GM23248 (cell line): ENCODE measurements at regions not wholly inside any gene's neighbourhood (a gene's known extent, or its start where the extent isn't known, plus 50 kb on each side); places are given as distances from the start of the nearest gene placed in this dataset.

ENCODE experiments used
- DNase-seq: peaks from one replicate; pipeline ENCODE4 v3.0.0-alpha.2; 2015
- H2AFZ ChIP-seq: fragments of 200-600 bp; sonication (generic); 2 replicates; pipeline ENCODE4 v1.6.1; 2016; ENCODE audit warnings: antibody characterized with exemption
- H3F3A ChIP-seq: fragments of 200-600 bp; sonication (generic); 2 replicates; pipeline ENCODE4 v1.6.1; 2016; ENCODE audit warnings: mild to moderate bottlenecking, antibody characterized with exemption, mixed run types; ENCODE audit not compliant: insufficient read depth
- H3K27ac ChIP-seq: fragments of 200-600 bp; sonication (generic); 2 replicates; pipeline ENCODE4 v1.5.1; 2016; ENCODE audit warnings: mild to moderate bottlenecking
- H3K27me3 ChIP-seq: fragments of 200-600 bp; sonication (generic); replicated peaks from 2 replicates; pipeline ENCODE4 v1.6.1; 2016; ENCODE audit warnings: mild to moderate bottlenecking; ENCODE audit not compliant: insufficient read depth
- H3K36me3 ChIP-seq: fragments of 200-600 bp; sonication (generic); 2 replicates; pipeline ENCODE4 v1.6.1; 2016; ENCODE audit warnings: low read depth, mild to moderate bottlenecking
- H3K4me1 ChIP-seq: fragments of 200-600 bp; sonication (generic); 2 replicates; pipeline ENCODE4 v1.6.1; 2016; ENCODE audit warnings: mild to moderate bottlenecking; ENCODE audit not compliant: insufficient read depth
- H3K4me2 ChIP-seq: fragments of 200-600 bp; sonication (generic); one replicate; pipeline ENCODE4 v1.6.1; 2016; ENCODE audit warnings: mild to moderate bottlenecking; ENCODE audit not compliant: unreplicated experiment
- H3K4me3 ChIP-seq: fragments of 200-600 bp; sonication (generic); 2 replicates; pipeline ENCODE4 v1.5.1; 2016; ENCODE audit warnings: mild to moderate bottlenecking
- H3K79me2 ChIP-seq: fragments of 200-600 bp; sonication (generic); 2 replicates; pipeline ENCODE4 v1.6.1; 2016; ENCODE audit warnings: mild to moderate bottlenecking; ENCODE audit not compliant: insufficient read depth
- H3K9ac ChIP-seq: fragments of 200-600 bp; sonication (generic); 2 replicates; pipeline ENCODE4 v1.6.1; 2016; ENCODE audit warnings: mild to moderate bottlenecking
- H3K9me2 ChIP-seq: fragments of 200-600 bp; sonication (generic); 2 replicates; pipeline ENCODE4 v1.6.1; 2016; ENCODE audit warnings: mixed run types, mild to moderate bottlenecking, moderate library complexity; ENCODE audit not compliant: insufficient read depth
- H3K9me3 ChIP-seq: fragments of 200-600 bp; sonication (generic); one replicate; pipeline ENCODE4 v1.6.1; 2017; ENCODE audit warnings: low read depth
- H4K20me1 ChIP-seq: fragments of 200-600 bp; sonication (generic); 2 replicates; pipeline ENCODE4 v1.6.0; 2016; ENCODE audit not compliant: insufficient read depth
- EZH2 ChIP-seq: fragments of 200-600 bp; sonication (generic); IDR thresholded peaks from 2 replicates; pipeline ENCODE4 v1.6.1; 2018; ENCODE audit warnings: antibody characterized with exemption, mild to moderate bottlenecking; ENCODE audit not compliant: insufficient read depth, poor library complexity, severe bottlenecking
- EZH2phosphoT487 ChIP-seq: fragments of 200-600 bp; sonication (generic); IDR thresholded peaks from 2 replicates; pipeline ENCODE4 v1.6.1; 2018; ENCODE audit warnings: antibody characterized with exemption, moderate library complexity, mild to moderate bottlenecking, low read depth; ENCODE audit not compliant: insufficient read depth
- WGBS, 2 experiments: methylation state at CpG; one replicate each; pipeline ENCODE4 v1.1.6; 2015 to 2017; ENCODE audit warnings: low lambda C conversion rate in 2 of 2, low coverage in 1 of 2; ENCODE audit errors: missing lambda C conversion rate in 2 of 2; 5-methylcytosine and 5-hydroxymethylcytosine counted together
- in situ Hi-C: fragments of 300-500 bp; cut with MboI; formaldehyde crosslinking; loops from 2 replicates; pipeline ENCODE4 v1.15.0; 2020

GRCh38 chr10:78873413-78873812 lies 195.4 kb upstream of the ZMIZ1 start:
- no peaks in the 10 kb centered on the region for H3K9me2 ChIP-seq
- no peaks in the 10 kb centered on the region for H3K36me3 ChIP-seq

GRCh38 chr10:78875331-78875877 lies 193.4 kb upstream of the ZMIZ1 start:
- Histone ChIP-seq H3F3A (no peaks in the 10 kb centered on the region), H3K27ac (no peak overlapping the region), H3K36me3 (no peaks in the 10 kb centered on the region), H3K4me1 (no peaks in the 10 kb centered on the region), H2AFZ (no peak overlapping the region), H3K4me3 (no peak overlapping the region), H3K79me2 (no peaks in the 10 kb centered on the region), H3K9me2 (no peaks in the 10 kb centered on the region), H3K9me3 (peaks cover 12% of the 10 kb centered on the region), H3K9ac (no peak overlapping the region), H4K20me1 (no peaks in the 10 kb centered on the region), H3K4me2 (no peak overlapping the region), H3K27me3 (no peaks in the 10 kb centered on the region; the same call in 1 of the 2 replicates)
- DNase-seq: no peak
- no peak for TF ChIP-seq EZH2
- TF ChIP-seq EZH2phosphoT487: no peak
- WGBS, 2 experiments: 83 to 84% methylated on average over 2 of the region's 2 CpGs
- in situ Hi-C loops: no loop called here

More at GRCh38 chr10:78873413-78873812, 195.4 kb upstream of the ZMIZ1 start:
- no peaks in the 10 kb centered on the region for H3K9me3 ChIP-seq
- no peaks in the 10 kb centered on the region; the same call in 1 of the 2 replicates for H3K27me3 ChIP-seq
- H2AFZ ChIP-seq: no peak overlapping the region
- 93 to 94% methylated on average over 5 of the region's 5 CpGs for whole genome bisulfite sequencing, 2 experiments
- H3F3A ChIP-seq: no peaks in the 10 kb centered on the region
- no peak overlapping the region for H3K4me3 ChIP-seq
- in situ Hi-C loops: no loop called here
- H3K4me2 ChIP-seq: no peak overlapping the region
- no peak for DNase-seq
- H3K4me1 ChIP-seq: no peaks in the 10 kb centered on the region
- no peak overlapping the region for H3K9ac ChIP-seq
- H4K20me1 ChIP-seq: no peaks in the 10 kb centered on the region
- TF ChIP-seq EZH2 (no peak), EZH2phosphoT487 (no peak)
- no peaks in the 10 kb centered on the region for H3K79me2 ChIP-seq
- H3K27ac ChIP-seq: no peak overlapping the region

DNA sequence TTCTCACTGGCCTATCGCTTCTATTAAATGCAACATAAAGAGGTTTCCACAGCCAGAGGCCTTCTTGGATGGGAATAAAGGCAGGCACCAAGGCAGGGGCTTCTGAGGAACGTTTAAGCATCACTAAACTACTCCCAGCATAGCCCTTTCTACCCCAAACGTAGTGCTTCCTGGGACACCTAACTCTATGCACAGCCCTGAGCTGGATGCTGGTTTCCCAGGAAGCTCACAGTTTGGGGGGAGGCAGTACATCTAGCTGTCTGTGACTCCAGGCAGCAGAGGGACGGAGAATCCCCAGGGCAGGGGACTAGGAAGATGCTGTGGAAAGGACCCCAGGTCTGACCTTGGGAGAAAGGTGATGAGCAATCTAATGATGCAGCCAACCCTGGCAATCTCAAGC lies 192.8 kb upstream of the ZMIZ1 start:
- no peak for TF ChIP-seq EZH2phosphoT487
- no peak for TF ChIP-seq EZH2
- DNase-seq: no peak
- Histone ChIP-seq H3K4me3 (no peak overlapping the region), H3K4me2 (no peak overlapping the region), H3K9me3 (peaks cover 12% of the 10 kb centered on the region), H3K4me1 (no peaks in the 10 kb centered on the region), H2AFZ (no peak overlapping the region), H3F3A (no peaks in the 10 kb centered on the region), H4K20me1 (no peaks in the 10 kb centered on the region), H3K9me2 (no peaks in the 10 kb centered on the region), H3K79me2 (no peaks in the 10 kb centered on the region), H3K9ac (no peak overlapping the region), H3K27me3 (no peaks in the 10 kb centered on the region; the same call in 1 of the 2 replicates), H3K27ac (no peak overlapping the region), H3K36me3 (no peaks in the 10 kb centered on the region)
- in situ Hi-C loops: no loop called here
- WGBS, 2 experiments: 59 to 63% methylated on average over 4 of the region's 4 CpGs

- Histone ChIP-seq H2AFZ (no peak overlapping the region), H3K9me3 (peaks cover 12% of the 10 kb centered on the region), H3K4me1 (no peaks in the 10 kb centered on the region), H3K9me2 (no peaks in the 10 kb centered on the region), H4K20me1 (no peaks in the 10 kb centered on the region), H3K4me3 (no peak overlapping the region), H3F3A (no peaks in the 10 kb centered on the region), H3K27ac (no peak overlapping the region), H3K27me3 (no peaks in the 10 kb centered on the region; the same call in 1 of the 2 replicates), H3K9ac (no peak overlapping the region), H3K4me2 (no peak overlapping the region), H3K79me2 (no peaks in the 10 kb centered on the region), H3K36me3 (no peaks in the 10 kb centered on the region)
- TF ChIP-seq EZH2: no peak
- TF ChIP-seq EZH2phosphoT487: no peak
- DNase-seq: no peak
- WGBS, 2 experiments: 47 to 49% methylated on average over 4 of the region's 4 CpGs
- in situ Hi-C loops: no loop called here
Observed at GRCh38 chr10:78876449-78876848, 192.3 kb upstream of the ZMIZ1 start.
